HL-60 (cell line): ENCODE measurements at regions not wholly inside any gene's neighbourhood (a gene's known extent, or its start where the extent isn't known, plus 50 kb on each side); places are given as distances from the start of the nearest gene placed in this dataset.

ENCODE experiments used
- GABPA ChIP-seq: IDR thresholded peaks from 2 replicates; pipeline ENCODE4 v1.6.1; 2012; ENCODE audit warnings: low read depth
- POLR2AphosphoS5 ChIP-seq: IDR thresholded peaks from 2 replicates; pipeline ENCODE4 v1.6.1; 2012; ENCODE audit warnings: low read depth
- SPI1 ChIP-seq: IDR thresholded peaks from 2 replicates; pipeline ENCODE4 v1.6.1; 2012; ENCODE audit warnings: low read depth, mild to moderate bottlenecking, borderline replicate concordance
- TF ChIP-seq, protein P1 (sequence below): IDR thresholded peaks from one replicate; pipeline ENCODE4 v1.5.1; 2011; ENCODE audit warnings: low read length, control low read depth, inconsistent platforms; ENCODE audit not compliant: insufficient read depth
- TF ChIP-seq, protein P2 (sequence below): IDR thresholded peaks from 2 replicates; pipeline ENCODE4 v1.6.1; 2012; ENCODE audit warnings: low read depth; ENCODE audit not compliant: insufficient replicate concordance

DNA sequence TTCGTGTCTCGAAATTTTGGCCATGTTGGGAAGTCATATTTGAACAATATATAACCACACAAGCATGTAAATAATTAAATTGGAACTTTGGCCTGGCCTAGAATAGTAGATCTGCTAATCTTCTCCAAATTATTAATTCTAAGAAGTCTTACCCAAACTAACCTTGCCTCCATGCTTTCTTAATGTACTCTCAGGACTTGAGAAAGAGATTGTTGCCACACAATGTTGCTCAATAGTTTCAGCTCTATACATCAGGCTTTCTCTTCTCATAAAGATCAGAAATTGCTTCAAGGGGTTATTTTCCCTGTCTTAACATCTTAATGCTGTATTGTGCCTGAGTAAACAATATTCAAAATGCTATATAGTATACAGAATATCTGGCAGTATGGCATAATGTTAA, 202.7 kb upstream of the LRIG1 start:
- TF ChIP-seq, protein P1, sequence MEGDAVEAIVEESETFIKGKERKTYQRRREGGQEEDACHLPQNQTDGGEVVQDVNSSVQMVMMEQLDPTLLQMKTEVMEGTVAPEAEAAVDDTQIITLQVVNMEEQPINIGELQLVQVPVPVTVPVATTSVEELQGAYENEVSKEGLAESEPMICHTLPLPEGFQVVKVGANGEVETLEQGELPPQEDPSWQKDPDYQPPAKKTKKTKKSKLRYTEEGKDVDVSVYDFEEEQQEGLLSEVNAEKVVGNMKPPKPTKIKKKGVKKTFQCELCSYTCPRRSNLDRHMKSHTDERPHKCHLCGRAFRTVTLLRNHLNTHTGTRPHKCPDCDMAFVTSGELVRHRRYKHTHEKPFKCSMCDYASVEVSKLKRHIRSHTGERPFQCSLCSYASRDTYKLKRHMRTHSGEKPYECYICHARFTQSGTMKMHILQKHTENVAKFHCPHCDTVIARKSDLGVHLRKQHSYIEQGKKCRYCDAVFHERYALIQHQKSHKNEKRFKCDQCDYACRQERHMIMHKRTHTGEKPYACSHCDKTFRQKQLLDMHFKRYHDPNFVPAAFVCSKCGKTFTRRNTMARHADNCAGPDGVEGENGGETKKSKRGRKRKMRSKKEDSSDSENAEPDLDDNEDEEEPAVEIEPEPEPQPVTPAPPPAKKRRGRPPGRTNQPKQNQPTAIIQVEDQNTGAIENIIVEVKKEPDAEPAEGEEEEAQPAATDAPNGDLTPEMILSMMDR: no peak
- TF ChIP-seq, protein P2, sequence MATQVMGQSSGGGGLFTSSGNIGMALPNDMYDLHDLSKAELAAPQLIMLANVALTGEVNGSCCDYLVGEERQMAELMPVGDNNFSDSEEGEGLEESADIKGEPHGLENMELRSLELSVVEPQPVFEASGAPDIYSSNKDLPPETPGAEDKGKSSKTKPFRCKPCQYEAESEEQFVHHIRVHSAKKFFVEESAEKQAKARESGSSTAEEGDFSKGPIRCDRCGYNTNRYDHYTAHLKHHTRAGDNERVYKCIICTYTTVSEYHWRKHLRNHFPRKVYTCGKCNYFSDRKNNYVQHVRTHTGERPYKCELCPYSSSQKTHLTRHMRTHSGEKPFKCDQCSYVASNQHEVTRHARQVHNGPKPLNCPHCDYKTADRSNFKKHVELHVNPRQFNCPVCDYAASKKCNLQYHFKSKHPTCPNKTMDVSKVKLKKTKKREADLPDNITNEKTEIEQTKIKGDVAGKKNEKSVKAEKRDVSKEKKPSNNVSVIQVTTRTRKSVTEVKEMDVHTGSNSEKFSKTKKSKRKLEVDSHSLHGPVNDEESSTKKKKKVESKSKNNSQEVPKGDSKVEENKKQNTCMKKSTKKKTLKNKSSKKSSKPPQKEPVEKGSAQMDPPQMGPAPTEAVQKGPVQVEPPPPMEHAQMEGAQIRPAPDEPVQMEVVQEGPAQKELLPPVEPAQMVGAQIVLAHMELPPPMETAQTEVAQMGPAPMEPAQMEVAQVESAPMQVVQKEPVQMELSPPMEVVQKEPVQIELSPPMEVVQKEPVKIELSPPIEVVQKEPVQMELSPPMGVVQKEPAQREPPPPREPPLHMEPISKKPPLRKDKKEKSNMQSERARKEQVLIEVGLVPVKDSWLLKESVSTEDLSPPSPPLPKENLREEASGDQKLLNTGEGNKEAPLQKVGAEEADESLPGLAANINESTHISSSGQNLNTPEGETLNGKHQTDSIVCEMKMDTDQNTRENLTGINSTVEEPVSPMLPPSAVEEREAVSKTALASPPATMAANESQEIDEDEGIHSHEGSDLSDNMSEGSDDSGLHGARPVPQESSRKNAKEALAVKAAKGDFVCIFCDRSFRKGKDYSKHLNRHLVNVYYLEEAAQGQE: no peak
- TF ChIP-seq GABPA (no peak), POLR2AphosphoS5 (no peak), SPI1 (no peak)
